Prostate gland (tissue), 2 donors: ENCODE measurements at regions not wholly inside any gene's neighbourhood (a gene's known extent, or its start where the extent isn't known, plus 50 kb on each side); places are given as distances from the start of the nearest gene placed in this dataset.

ENCODE experiments used
- DNase-seq: peaks from one replicate; pipeline ENCODE4 v3.0.0-alpha.2; 2019; ENCODE audit warnings: low spot score
- H3K27ac ChIP-seq, 2 donors: fragments of 200-600 bp; sonication (generic); 2 replicates each; pipeline ENCODE4 v1.5.1; 2017 to 2019
- H3K27me3 ChIP-seq: fragments of 200-600 bp; sonication (generic); replicated peaks from 2 replicates; pipeline ENCODE4 v1.5.1; 2019; ENCODE audit not compliant: insufficient read depth
- H3K36me3 ChIP-seq, 2 donors: fragments of 200-600 bp; sonication (generic); 1 replicate in 1 of 2; 2 replicates in 1 of 2; pipeline versions ENCODE4 v1.5.1 to v1.8.1; 2017 to 2019
- H3K4me1 ChIP-seq: fragments of 200-600 bp; sonication (generic); replicated peaks from 2 replicates; pipeline ENCODE4 v1.5.1; 2019
- H3K4me3 ChIP-seq, 2 donors: fragments of 200-600 bp; sonication (generic); 2 replicates each; pipeline ENCODE4 v1.5.1; 2017 to 2019
- H3K9me3 ChIP-seq: fragments of 200-600 bp; sonication (generic); 2 replicates; pipeline ENCODE4 v1.5.1; 2017
- CTCF ChIP-seq, 4 experiments: fragments of 200-600 bp in 2 of 4; fragments of 450-650 bp in 2 of 4; sonication (generic) in 2 of 4; IDR thresholded peaks; 1 replicate in 3 of 4; 2 replicates in 1 of 4; pipeline ENCODE4 v1.5.1; 2016 to 2019; ENCODE audit warnings: antibody characterized with exemption in 4 of 4, mild to moderate bottlenecking in 2 of 4, moderate library complexity in 2 of 4
- POLR2A ChIP-seq: fragments of 450-650 bp; IDR thresholded peaks from one replicate; pipeline ENCODE4 v1.6.1; 2016; ENCODE audit warnings: antibody characterized with exemption, mild to moderate bottlenecking
- POLR2AphosphoS5 ChIP-seq: sonication (generic); formaldehyde crosslinking; IDR thresholded peaks from one replicate; pipeline ENCODE4 v1.6.1; 2017; ENCODE audit warnings: antibody characterized with exemption
- WGBS: methylation state at CpG from one replicate; pipeline ENCODE4 v1.1.5; 2018; 5-methylcytosine and 5-hydroxymethylcytosine counted together
- intact Hi-C: fragments of 100-400 bp; cut with DNase I; formaldehyde crosslinking; loops from one replicate; pipeline ENCODE4 v1.14.2; 2022

DNA sequence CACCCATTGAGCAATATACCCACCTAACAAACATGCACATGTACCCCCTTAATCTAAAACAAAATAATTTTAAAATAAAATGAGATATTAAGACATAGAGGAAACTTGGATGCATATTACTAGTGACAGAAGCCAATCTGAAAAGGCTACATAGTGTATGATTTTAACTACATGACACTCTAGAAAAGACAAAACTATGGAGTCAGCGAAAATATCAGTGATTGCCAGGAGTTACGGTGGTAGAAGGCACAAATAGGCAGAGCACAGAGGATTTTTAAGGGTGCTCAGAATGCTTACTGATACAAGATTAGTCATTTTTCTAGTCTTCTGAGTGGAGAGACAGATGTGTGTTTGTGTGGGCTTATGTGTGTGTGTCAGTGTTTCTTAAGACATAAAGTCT is 656.6 kb downstream of the NR4A2 start:
- Histone ChIP-seq H3K36me3 (no peaks in the 10 kb centered on the region), H3K27me3 (no peaks in the 10 kb centered on the region), H3K9me3 (no peaks in the 10 kb centered on the region), H3K4me3 (no peak overlapping the region), H3K4me1 (no peaks in the 10 kb centered on the region), H3K27ac (no peak overlapping the region)
- TF ChIP-seq POLR2A (no peak), CTCF (IDR thresholded peaks at IDR 0.05) (no peak), POLR2AphosphoS5 (no peak)
- intact Hi-C loops, result no loop called here
- no peak for DNase-seq
- WGBS, result 73% methylated on average over 2 of the region's 2 CpGs

DNA sequence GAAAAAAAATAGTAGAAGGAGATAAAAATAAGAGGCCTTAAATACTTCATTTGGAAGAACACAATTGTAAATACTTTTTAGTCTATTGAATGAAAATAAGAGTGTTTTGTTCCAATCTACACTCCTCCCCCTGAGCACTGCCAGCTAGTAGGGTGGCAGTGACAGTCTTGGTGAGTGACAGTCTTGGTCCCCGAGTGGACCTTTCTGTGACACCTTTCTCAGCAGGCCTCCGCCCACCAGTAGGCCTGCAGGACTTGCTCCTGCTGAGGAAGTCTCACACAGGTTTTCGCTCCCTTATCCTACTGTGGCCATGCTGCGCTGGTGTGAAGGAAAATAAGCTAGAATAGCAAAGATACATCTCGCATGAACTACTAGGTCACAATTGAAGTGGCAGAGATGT is 666.8 kb downstream of the NR4A2 start:
- Histone ChIP-seq H3K4me3 (no peak overlapping the region), H3K4me1 (no peaks in the 10 kb centered on the region), H3K36me3 (no peaks in the 10 kb centered on the region), H3K9me3 (no peaks in the 10 kb centered on the region), H3K27ac (no peak overlapping the region), H3K27me3 (no peaks in the 10 kb centered on the region)
- TF ChIP-seq POLR2AphosphoS5, result no peak
- TF ChIP-seq POLR2A, result no peak
- no peak for TF ChIP-seq CTCF (IDR thresholded peaks at IDR 0.05)
- DNase-seq, result no peak
- WGBS, result 82% methylated on average over 5 of the region's 5 CpGs
- intact Hi-C loops, result no loop called here

DNA sequence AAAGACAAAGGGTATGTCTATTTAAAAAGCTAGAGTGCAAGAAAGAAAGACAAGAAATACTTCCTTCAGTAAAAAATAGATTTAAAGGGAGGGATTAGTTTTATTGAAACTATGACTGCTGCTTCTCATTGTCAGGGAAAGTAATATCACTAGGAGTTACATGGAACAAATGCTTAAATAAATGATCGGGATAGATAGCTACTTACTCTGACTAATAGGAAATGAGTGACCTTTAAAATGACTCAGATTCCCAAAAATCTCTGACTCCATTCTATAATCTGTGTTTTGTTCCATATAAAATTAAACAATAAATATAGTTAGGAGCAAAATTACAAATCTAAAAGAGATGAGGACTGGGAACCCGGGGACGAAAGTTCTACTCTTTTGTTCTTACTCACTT is 669.3 kb downstream of the NR4A2 start:
- TF ChIP-seq POLR2AphosphoS5 (no peak), POLR2A (no peak), CTCF (IDR thresholded peaks at IDR 0.05) (no peak)
- Histone ChIP-seq H3K27ac (no peak overlapping the region), H3K27me3 (no peaks in the 10 kb centered on the region), H3K9me3 (no peaks in the 10 kb centered on the region), H3K36me3 (no peaks in the 10 kb centered on the region), H3K4me3 (no peak overlapping the region), H3K4me1 (no peaks in the 10 kb centered on the region)
- intact Hi-C loops, result no loop called here
- DNase-seq, result no peak
- WGBS, result 83% methylated on average over 3 of the region's 3 CpGs

DNA sequence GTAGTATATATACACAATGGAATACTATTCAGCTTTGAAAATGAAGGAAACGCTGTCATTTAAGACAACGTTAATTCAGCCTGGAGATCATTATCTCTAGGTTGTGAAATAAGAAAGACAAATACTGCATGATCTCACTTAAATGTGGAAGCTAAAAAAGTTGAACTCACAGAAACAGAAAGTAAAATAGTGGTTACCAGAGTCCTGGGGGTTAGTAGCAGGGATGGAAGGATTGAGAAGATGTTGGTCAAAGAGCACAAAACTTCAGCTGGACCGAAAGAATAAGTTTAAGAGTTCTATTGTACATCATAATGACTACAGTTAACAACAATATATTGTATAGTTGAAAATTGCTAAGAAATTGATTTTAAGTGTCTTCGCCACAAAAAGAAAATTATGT is 670.3 kb downstream of the NR4A2 start:
- 80% methylated on average over 4 of the region's 4 CpGs for WGBS
- intact Hi-C loops, result no loop called here
- TF ChIP-seq POLR2A (no peak), CTCF (IDR thresholded peaks at IDR 0.05) (no peak), POLR2AphosphoS5 (no peak)

DNA sequence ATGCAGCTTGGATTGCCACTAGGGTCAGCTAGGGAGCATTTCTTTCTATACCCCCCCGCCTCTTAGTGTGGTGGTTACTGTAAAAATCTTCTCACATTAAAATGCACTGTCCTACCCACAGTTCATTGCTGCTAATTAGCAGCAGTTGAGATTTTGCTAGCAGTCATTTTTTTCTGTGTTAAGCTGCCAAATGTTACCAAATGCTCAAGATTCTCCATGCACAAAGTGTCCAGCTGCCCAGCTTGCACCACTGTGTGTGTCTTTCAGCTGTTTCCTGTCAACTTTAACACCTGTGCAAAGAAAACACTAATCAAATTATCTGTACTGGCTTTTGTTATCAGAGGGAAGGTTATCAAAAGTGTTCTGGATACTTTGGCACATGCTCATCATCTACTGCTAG is 679.3 kb downstream of the NR4A2 start:
- Histone ChIP-seq H3K27ac (no peak overlapping the region), H3K27me3 (no peaks in the 10 kb centered on the region), H3K4me3 (no peak overlapping the region), H3K9me3 (no peaks in the 10 kb centered on the region), H3K4me1 (no peaks in the 10 kb centered on the region), H3K36me3 (no peaks in the 10 kb centered on the region)
- TF ChIP-seq POLR2AphosphoS5 (no peak), POLR2A (no peak), CTCF (IDR thresholded peaks at IDR 0.05) (no peak)
- intact Hi-C loops, result no loop called here
- 89% methylated on average over 1 of the region's 1 CpG for WGBS
- no peak for DNase-seq

More for the DNA sequence above, 670.3 kb downstream of the NR4A2 start:
- Histone ChIP-seq H3K27me3 (no peaks in the 10 kb centered on the region), H3K4me3 (no peak overlapping the region), H3K27ac (no peak overlapping the region), H3K4me1 (no peaks in the 10 kb centered on the region), H3K9me3 (no peaks in the 10 kb centered on the region), H3K36me3 (no peaks in the 10 kb centered on the region)
- DNase-seq, result no peak
